ENCODE measurements at regions not wholly inside any gene's neighbourhood (a gene's known extent, or its start where the extent isn't known, plus 50 kb on each side); places are given as distances from the start of the nearest gene placed in this dataset.

DNA sequence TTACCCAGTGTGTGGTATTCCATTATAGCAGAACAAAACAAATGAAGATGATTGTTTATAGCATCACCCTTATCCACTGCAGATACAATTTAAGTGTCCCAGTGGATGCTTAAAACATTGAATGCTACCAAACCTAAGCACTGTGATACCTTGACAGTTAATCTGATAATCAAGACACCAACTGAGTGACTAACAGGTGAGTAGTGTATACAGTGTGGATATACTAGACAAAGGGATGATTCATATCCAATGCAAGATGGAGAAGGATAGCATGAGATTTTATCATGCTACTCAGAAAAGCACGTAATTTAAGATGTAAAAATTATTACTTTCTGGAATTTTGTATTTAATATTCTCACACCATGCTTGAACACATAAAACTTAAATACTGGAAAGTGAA lies 1449.0 kb downstream of the OTOL1 start (continued):
- TF ChIP-seq, protein P1, sequence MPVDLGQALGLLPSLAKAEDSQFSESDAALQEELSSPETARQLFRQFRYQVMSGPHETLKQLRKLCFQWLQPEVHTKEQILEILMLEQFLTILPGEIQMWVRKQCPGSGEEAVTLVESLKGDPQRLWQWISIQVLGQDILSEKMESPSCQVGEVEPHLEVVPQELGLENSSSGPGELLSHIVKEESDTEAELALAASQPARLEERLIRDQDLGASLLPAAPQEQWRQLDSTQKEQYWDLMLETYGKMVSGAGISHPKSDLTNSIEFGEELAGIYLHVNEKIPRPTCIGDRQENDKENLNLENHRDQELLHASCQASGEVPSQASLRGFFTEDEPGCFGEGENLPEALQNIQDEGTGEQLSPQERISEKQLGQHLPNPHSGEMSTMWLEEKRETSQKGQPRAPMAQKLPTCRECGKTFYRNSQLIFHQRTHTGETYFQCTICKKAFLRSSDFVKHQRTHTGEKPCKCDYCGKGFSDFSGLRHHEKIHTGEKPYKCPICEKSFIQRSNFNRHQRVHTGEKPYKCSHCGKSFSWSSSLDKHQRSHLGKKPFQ (tag by site-specific recombination; IDR thresholded peaks at IDR 0.05) = no peak
- TF ChIP-seq, protein P2, sequence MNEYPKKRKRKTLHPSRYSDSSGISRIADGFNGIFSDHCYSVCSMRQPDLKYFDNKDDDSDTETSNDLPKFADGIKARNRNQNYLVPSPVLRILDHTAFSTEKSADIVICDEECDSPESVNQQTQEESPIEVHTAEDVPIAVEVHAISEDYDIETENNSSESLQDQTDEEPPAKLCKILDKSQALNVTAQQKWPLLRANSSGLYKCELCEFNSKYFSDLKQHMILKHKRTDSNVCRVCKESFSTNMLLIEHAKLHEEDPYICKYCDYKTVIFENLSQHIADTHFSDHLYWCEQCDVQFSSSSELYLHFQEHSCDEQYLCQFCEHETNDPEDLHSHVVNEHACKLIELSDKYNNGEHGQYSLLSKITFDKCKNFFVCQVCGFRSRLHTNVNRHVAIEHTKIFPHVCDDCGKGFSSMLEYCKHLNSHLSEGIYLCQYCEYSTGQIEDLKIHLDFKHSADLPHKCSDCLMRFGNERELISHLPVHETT (tag by site-specific recombination; IDR thresholded peaks at IDR 0.05) = no peak
- TF ChIP-seq ZNF202 (tag by site-specific recombination; IDR thresholded peaks at IDR 0.05; ENCODE audit: borderline replicate concordance) (no peak), ZBTB8A (tag by site-specific recombination; IDR thresholded peaks at IDR 0.05) (no peak)
- TF ChIP-seq, protein P3, sequence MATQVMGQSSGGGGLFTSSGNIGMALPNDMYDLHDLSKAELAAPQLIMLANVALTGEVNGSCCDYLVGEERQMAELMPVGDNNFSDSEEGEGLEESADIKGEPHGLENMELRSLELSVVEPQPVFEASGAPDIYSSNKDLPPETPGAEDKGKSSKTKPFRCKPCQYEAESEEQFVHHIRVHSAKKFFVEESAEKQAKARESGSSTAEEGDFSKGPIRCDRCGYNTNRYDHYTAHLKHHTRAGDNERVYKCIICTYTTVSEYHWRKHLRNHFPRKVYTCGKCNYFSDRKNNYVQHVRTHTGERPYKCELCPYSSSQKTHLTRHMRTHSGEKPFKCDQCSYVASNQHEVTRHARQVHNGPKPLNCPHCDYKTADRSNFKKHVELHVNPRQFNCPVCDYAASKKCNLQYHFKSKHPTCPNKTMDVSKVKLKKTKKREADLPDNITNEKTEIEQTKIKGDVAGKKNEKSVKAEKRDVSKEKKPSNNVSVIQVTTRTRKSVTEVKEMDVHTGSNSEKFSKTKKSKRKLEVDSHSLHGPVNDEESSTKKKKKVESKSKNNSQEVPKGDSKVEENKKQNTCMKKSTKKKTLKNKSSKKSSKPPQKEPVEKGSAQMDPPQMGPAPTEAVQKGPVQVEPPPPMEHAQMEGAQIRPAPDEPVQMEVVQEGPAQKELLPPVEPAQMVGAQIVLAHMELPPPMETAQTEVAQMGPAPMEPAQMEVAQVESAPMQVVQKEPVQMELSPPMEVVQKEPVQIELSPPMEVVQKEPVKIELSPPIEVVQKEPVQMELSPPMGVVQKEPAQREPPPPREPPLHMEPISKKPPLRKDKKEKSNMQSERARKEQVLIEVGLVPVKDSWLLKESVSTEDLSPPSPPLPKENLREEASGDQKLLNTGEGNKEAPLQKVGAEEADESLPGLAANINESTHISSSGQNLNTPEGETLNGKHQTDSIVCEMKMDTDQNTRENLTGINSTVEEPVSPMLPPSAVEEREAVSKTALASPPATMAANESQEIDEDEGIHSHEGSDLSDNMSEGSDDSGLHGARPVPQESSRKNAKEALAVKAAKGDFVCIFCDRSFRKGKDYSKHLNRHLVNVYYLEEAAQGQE (tag by site-specific recombination; IDR thresholded peaks at IDR 0.05) = no peak

DNA sequence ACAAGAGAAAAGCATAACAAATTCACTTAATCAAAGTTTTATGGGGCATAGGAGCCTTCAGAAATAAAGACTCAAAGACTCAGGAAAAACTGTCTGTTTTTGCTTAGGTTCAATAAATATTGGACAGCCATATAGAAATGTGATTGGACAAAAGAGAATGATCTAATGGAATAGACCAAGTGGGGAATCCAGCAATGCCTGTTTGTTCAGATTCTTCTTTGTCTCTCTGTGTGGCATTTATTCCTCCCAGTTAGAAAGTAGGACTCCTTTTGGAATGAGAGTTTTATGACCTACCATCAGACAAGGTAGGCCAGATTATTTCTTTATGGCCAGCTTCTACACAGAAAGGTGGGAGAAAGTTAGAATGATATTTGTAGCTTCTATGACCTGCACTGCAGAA lies 1460.1 kb downstream of the OTOL1 start:
- H3K27ac ChIP-seq (ENCODE audit: extremely low read depth, low read depth, low read length) = no peak overlapping the region
- no peaks in the 10 kb centered on the region for H3K9me3 ChIP-seq (ENCODE audit: control insufficient read depth, insufficient read depth, low read depth, low read length)
- POLR2A ChIA-PET = no interaction called here
- CTCF ChIA-PET = no interaction called here
- no peaks in the 10 kb centered on the region for H3K4me1 ChIP-seq (ENCODE audit: control insufficient read depth, insufficient read depth, low read length)
- H3K36me3 ChIP-seq (ENCODE audit: control insufficient read depth in 2 of 2, insufficient read depth in 1 of 2, low read length in 2 of 2) = no peaks in the 10 kb centered on the region
- H3K4me3 ChIP-seq (ENCODE audit: low read depth, low read length) = no peak overlapping the region
- no peak for TF ChIP-seq ZNF366 (tag by site-specific recombination; conservative IDR thresholded peaks at IDR 0.05)
- no peak for TF ChIP-seq ZNF501 (tag by site-specific recombination; IDR thresholded peaks at IDR 0.05)
- no peak for TF ChIP-seq ZNF350 (tag by site-specific recombination; IDR thresholded peaks at IDR 0.05)
- TF ChIP-seq, protein P1 (tag by site-specific recombination; IDR thresholded peaks at IDR 0.05) = no peak
- no peak for TF ChIP-seq ZNF133 (tag by site-specific recombination; IDR thresholded peaks at IDR 0.05)
- TF ChIP-seq ZNF777 (tag by site-specific recombination; IDR thresholded peaks at IDR 0.05; ENCODE audit: borderline replicate concordance) = no peak
- TF ChIP-seq OSR2 (tag by site-specific recombination; IDR thresholded peaks at IDR 0.05) = no peak
- TF ChIP-seq, protein P4, sequence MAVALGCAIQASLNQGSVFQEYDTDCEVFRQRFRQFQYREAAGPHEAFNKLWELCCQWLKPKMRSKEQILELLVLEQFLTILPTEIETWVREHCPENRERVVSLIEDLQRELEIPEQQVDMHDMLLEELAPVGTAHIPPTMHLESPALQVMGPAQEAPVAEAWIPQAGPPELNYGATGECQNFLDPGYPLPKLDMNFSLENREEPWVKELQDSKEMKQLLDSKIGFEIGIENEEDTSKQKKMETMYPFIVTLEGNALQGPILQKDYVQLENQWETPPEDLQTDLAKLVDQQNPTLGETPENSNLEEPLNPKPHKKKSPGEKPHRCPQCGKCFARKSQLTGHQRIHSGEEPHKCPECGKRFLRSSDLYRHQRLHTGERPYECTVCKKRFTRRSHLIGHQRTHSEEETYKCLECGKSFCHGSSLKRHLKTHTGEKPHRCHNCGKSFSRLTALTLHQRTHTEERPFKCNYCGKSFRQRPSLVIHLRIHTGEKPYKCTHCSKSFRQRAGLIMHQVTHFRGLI (tag by site-specific recombination; IDR thresholded peaks at IDR 0.05) = no peak
- TF ChIP-seq ZNF394 (tag by site-specific recombination; IDR thresholded peaks at IDR 0.05; ENCODE audit: borderline replicate concordance) = no peak
- TF ChIP-seq, protein P5, sequence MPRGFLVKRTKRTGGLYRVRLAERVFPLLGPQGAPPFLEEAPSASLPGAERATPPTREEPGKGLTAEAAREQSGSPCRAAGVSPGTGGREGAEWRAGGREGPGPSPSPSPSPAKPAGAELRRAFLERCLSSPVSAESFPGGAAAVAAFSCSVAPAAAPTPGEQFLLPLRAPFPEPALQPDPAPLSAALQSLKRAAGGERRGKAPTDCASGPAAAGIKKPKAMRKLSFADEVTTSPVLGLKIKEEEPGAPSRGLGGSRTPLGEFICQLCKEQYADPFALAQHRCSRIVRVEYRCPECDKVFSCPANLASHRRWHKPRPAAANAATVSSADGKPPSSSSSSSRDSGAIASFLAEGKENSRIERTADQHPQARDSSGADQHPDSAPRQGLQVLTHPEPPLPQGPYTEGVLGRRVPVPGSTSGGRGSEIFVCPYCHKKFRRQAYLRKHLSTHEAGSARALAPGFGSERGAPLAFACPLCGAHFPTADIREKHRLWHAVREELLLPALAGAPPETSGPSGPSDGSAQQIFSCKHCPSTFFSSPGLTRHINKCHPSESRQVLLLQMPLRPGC (tag by site-specific recombination; IDR thresholded peaks at IDR 0.05) = no peak
- no peak for TF ChIP-seq ZNF404 (tag by site-specific recombination; IDR thresholded peaks at IDR 0.05)
- TF ChIP-seq, protein P6, sequence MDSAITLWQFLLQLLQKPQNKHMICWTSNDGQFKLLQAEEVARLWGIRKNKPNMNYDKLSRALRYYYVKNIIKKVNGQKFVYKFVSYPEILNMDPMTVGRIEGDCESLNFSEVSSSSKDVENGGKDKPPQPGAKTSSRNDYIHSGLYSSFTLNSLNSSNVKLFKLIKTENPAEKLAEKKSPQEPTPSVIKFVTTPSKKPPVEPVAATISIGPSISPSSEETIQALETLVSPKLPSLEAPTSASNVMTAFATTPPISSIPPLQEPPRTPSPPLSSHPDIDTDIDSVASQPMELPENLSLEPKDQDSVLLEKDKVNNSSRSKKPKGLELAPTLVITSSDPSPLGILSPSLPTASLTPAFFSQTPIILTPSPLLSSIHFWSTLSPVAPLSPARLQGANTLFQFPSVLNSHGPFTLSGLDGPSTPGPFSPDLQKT (IDR thresholded peaks at IDR 0.05; ENCODE audit: borderline replicate concordance, low read depth, low read length) = no peak
- no peak for TF ChIP-seq ZNF768 (tag by site-specific recombination; IDR thresholded peaks at IDR 0.05)
- no peak for TF ChIP-seq ZNF423 (tag by site-specific recombination; IDR thresholded peaks at IDR 0.05)
- no peak for TF ChIP-seq ZNF146 (tag by site-specific recombination; IDR thresholded peaks at IDR 0.05)
- TF ChIP-seq, protein P7, sequence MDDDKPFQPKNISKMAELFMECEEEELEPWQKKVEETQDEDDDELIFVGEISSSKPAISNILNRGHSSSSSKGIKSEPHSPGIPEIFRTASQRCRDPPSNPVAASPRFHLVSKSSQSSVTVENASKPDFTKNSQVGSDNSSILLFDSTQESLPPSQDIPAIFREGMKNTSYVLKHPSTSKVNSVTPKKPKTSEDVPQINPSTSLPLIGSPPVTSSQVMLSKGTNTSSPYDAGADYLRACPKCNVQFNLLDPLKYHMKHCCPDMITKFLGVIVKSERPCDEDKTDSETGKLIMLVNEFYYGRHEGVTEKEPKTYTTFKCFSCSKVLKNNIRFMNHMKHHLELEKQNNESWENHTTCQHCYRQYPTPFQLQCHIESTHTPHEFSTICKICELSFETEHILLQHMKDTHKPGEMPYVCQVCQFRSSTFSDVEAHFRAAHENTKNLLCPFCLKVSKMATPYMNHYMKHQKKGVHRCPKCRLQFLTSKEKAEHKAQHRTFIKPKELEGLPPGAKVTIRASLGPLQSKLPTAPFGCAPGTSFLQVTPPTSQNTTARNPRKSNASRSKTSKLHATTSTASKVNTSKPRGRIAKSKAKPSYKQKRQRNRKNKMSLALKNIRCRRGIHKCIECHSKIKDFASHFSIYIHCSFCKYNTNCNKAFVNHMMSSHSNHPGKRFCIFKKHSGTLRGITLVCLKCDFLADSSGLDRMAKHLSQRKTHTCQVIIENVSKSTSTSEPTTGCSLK (tag by site-specific recombination; IDR thresholded peaks at IDR 0.05) = no peak
- TF ChIP-seq ZFP37 (tag by site-specific recombination; IDR thresholded peaks at IDR 0.05) = no peak
- no peak for TF ChIP-seq WT1 (tag by site-specific recombination; IDR thresholded peaks at IDR 0.05)
